DOHH2 (cell line): ENCODE measurements at regions not wholly inside any gene's neighbourhood (a gene's known extent, or its start where the extent isn't known, plus 50 kb on each side); places are given as distances from the start of the nearest gene placed in this dataset.

ENCODE experiments used
- EZH2phosphoT487 ChIP-seq: fragments of 200-600 bp; sonication (generic); IDR thresholded peaks from 2 replicates; pipeline ENCODE4 v1.6.1; 2017; ENCODE audit warnings: borderline replicate concordance, mild to moderate bottlenecking, antibody characterized with exemption, low read length, moderate library complexity, mixed read lengths
- TF ChIP-seq, protein P1 (sequence below): fragments of 200-600 bp; sonication (generic); IDR thresholded peaks from one replicate; pipeline ENCODE4 v1.5.1; 2014; ENCODE audit warnings: antibody characterized with exemption, mild to moderate bottlenecking, low read depth, low read length; ENCODE audit not compliant: poor library complexity, severe bottlenecking

DNA sequence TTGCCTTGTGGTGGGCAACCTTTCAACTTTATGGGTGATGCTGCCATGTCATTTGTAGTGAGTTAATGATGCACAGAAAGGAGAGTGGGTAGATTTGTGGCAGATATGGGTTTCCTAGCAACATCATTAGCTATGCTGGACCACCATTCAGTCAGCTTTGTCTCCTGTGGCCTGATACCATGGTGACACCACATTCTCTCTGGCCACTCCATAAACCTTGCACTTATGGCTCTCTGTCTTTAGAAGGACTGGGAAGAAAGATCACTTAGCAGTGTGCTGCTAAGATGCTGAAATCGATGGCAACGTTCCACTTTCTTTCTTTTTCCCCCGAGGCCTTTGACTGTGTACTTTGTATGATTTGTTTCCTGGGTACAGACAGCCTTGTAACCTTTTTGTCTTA is 95.0 kb upstream of the SOX3 start:
- TF ChIP-seq, protein P1, sequence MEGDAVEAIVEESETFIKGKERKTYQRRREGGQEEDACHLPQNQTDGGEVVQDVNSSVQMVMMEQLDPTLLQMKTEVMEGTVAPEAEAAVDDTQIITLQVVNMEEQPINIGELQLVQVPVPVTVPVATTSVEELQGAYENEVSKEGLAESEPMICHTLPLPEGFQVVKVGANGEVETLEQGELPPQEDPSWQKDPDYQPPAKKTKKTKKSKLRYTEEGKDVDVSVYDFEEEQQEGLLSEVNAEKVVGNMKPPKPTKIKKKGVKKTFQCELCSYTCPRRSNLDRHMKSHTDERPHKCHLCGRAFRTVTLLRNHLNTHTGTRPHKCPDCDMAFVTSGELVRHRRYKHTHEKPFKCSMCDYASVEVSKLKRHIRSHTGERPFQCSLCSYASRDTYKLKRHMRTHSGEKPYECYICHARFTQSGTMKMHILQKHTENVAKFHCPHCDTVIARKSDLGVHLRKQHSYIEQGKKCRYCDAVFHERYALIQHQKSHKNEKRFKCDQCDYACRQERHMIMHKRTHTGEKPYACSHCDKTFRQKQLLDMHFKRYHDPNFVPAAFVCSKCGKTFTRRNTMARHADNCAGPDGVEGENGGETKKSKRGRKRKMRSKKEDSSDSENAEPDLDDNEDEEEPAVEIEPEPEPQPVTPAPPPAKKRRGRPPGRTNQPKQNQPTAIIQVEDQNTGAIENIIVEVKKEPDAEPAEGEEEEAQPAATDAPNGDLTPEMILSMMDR = no peak
- TF ChIP-seq EZH2phosphoT487 = no peak
